SW480 (cell line): ENCODE measurements at regions not wholly inside any gene's neighbourhood (a gene's known extent, or its start where the extent isn't known, plus 50 kb on each side); places are given as distances from the start of the nearest gene placed in this dataset.
"Not testable (repeated sequence)": the region's sequence is repeated elsewhere in the genome, so short reads cannot be mapped to it uniquely, and the experiment has no call there.

Experiments
- DNase-seq: peaks from one replicate; pipeline ENCODE4 v3.0.0-alpha.2; 2016; ENCODE audit warnings: low spot score

DNA sequence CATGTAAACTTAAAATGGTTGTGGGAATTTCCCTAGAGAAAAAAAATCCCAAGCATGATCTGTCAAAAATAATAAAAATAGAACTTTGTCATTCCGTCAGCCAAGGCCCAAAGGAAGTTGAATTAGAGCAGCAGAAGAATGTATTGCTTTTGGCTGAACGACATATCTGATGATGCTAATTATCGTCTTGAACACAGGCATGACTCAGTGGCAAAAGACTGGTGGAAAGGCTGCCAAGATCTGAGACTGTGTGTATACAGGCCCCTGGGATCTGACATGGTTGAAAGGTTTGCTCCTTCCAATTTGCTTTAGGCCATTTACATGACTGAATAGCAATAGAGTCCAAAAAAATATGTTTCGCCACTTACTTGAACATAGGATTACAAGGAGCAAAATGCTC is 1057.1 kb upstream of the CRIM1 start:
- DNase-seq, result no peak

DNA sequence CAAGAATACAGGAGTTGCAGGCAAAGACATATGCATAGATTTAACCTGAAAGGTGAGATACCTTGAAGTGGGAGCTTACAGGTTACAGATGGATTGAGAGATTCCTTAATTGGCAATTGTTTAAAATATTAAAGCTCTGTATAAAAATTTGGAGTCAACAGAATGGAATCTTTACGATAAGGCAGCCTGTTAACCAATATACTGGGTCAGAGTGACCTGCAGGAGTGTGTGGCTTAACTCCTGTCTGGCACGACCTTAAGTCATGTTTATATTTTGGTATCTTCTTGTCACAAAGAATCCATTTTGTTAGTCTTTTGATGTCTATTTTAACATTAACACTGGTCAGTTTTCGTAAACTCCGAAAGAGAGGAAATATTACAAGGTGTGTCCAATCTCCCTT is 1058.2 kb upstream of the CRIM1 start:
- no peak for DNase-seq

DNA sequence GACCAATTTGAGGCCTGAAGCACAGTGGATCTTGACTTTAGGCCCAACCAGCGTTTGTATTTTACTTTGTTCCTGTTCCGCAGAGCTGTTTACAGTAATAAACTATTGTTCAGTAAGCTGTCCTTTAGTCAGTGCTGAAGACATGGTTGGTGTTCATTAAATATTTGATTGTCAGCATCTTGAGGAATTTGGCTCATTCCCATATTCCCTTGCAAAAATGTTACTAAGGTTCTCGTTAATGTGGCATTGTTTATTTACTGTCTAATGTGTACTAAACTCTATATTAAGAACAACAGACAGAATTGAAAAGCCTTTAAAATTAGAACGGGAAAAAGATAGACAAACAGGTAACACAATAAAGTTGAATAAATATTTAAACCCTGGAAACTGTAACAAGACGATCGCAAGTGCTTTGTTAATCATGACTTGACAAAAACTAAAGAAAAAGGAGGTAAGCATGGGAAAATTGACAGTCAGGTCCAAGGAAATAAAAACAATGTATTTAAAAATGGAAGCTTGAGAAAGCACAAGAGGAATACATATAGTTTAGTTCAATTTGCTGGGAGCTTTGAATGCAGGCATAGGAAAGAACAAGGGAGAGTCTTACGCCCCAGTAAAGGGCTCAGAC is 1060.8 kb upstream of the CRIM1 start:
- DNase-seq, result no peak

DNA sequence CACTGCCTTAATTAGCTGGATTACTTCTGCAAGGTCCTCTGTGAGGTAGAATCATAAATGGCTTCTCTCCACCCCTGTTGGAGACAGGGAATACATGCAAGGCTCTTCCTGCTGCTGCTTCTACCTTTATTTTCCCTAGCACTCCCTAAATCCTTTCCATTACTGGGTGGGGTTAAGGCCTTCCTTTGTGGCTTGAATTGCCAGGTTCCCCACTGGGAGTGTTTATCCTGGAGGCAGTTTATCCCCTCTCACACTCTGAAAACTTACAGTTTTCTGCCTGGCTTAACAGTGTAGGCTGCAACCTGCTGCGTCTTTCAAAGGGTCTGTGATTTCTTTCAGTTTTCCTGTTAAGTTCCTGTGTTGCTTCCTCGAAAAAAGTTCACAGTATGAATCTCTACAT is 1062.3 kb upstream of the CRIM1 start:
- DNase-seq, result no peak

DNA sequence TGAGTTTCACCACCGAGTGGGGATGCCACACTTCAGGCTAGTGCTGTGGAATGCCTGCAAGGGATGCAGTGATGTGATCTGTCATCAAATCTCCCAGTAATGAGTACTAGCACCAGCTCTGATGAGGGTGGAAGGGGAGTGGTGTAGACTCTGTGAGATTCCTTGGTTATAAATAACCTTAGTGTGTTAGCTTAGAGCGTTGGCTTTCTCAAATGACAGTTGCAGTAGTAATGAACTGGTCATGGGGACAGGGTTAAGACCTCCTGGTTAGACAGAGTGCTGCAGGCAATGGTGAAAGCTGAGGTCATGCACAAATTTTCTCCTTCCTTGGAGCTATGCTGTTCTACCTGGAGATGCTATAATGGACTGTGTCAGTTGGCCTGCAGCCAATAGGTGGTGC is 1063.4 kb upstream of the CRIM1 start:
- DNase-seq, result no peak

DNA sequence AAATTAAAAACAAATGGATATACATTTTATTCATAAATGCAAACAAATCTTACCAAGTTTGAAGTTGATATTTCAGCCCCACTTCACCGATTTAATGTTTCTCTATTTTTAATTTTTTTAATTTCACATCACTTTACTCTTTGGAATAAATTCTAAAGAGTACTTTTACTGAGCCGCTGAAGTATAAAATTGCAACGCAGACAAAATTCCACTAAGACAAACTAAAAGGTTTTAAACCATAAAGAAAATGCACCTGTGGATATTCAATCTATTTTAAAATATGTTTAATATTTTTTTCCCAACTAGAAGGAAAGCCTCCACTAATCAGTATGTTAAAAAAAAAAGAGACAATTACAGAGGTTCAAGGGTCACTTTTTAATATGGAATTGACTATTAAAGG is 1073.9 kb upstream of the CRIM1 start:
- no peak for DNase-seq

DNA sequence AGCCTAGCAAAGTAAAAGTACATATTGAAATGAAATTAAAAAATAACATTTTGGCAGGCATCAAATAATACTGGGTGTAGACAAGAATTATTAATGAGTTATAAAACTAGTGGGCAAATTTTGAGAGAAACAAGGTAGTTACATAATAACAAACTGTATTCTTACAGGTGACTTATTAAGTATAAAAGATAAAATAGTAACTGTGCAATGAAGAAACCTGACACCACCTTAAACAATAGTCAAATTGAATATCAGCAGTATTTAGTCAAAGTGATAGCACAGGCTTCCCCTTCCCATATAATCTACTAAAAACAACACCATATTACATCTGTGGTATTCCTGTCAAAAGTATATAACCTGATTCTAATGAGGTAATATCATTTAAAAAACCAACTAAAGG is 1099.8 kb upstream of the CRIM1 start:
- DNase-seq, result no peak

DNA sequence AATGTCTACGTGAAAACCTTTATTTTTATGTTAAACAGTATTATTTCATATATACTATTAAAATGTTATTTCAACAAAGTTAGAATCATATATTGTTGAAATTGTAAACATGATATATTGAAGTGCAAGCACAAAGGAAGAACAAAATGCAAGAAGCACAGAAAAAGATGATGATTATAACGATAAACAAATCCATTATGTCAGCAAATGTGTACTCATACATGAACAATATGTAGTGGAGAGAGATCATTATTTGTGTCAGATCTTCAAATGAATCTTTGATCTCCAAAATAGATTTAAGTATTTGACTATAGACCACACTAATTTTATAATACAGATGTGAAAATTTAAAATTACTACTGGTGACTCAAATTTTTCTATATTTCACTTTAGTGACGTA is 1104.4 kb upstream of the CRIM1 start:
- no peak for DNase-seq

DNA sequence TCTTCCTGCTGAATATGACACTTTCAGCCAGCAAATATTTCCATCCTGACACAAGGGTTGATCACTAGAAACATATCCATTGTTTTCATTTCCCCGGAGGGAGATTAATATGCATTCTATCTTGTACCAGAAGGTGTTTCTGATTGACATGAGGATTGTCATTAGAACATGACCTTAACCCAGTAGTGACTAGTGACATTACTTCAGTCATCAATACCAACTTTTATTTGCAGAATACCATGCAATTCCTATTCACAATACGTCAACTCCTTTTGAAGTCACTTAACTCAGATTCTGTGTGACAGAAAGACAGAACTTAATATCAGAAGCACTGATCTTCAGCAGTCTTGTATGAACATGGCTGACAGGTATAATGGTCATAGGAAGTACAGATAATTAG is 1108.9 kb upstream of the CRIM1 start:
- DNase-seq, result no peak

DNA sequence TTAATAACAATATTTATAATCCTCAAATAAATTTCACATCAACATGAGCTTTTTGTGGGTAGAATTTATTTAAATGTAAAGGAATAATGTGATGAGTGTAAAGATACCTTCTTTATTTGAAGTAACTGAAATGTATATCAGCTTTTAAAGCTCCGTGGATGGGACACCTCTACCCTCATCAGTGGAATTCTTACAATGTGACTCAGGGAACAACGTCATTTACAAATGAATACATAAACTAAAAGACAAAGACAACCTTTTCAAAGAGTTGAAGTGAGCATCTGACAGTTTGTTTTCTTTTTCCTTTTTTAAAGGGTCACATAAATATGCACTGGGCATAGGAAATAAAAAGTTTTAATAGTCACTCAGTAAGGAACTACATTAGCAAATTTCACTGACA is 1127.0 kb upstream of the CRIM1 start:
- no peak for DNase-seq

DNA sequence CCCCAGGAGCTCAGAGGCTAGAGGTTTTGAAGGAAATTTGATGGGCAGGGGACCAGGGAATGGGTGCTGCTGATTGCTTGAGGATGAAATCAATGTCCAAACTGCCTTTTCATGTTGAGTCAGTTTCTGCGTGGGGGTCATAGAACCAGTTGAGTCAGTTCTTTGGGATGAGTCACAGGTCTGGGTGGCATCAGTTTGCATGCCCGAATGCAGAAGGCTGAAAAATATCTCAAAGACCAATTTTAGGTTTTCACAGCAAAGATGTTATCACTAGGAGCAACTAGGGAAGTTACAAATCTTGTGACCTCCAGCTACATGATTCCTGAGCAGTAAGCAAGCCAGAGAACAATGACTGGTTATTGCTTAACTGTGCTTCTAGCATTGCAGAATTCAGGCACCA is 1135.1 kb upstream of the CRIM1 start:
- DNase-seq, result no peak

DNA sequence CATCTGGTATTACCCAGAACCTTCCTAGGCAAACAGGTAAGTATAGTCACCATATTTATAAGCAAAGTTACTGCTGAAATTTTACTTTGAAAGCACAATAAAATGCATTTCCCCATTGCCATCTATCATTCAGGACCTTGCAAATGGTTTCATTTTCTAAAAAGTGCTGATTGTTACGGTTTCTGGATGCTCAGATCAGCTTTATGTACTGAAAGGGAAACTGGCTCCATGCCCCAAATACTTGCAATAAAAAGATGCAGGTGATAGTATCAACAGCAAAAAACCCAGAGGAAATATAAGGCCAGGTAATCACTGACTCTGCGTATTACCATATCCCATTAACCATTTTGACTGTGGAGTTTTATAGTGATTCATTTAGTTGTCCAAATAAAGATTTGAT is 1150.7 kb upstream of the CRIM1 start:
- DNase-seq, result no peak

DNA sequence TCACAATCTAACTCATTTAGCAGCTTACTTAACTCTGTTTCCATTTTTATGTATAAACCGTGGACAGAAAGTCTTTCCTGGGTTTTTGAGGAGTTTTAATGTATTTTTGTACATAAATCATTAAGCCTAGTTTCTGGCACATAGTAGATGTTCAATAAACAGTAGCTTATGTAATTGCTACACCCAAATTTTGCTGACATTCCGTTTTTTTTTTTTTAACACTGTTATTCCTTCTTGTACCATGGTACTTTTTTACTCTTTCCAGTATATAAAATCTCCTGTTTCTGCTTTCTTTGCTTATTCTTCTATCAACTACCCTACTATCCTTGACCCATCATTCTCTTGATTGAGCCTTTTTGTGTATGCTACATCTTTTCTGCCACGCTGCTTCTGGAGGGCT is 1151.3 kb upstream of the CRIM1 start:
- DNase-seq, result no peak

DNA sequence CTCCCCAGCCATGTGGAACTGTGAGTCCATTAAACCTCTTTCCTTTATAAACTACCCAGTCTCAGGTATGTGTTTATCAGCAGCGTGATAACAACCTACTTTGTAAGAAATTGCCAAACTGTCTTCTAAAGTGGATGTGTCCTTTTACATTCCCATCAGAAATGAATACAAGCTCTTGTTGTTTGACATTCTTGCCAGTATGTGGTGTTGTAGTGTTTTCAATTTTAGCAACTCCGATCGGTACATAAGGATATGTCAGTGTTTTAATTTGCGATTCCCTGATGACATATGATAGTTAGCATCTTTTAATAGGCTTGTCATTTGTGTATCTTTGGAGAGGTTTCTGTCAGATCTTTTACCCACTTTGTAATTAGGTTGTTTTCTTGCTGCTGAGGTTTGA is 1156.3 kb upstream of the CRIM1 start:
- DNase-seq, result peak; percentile 17

DNA sequence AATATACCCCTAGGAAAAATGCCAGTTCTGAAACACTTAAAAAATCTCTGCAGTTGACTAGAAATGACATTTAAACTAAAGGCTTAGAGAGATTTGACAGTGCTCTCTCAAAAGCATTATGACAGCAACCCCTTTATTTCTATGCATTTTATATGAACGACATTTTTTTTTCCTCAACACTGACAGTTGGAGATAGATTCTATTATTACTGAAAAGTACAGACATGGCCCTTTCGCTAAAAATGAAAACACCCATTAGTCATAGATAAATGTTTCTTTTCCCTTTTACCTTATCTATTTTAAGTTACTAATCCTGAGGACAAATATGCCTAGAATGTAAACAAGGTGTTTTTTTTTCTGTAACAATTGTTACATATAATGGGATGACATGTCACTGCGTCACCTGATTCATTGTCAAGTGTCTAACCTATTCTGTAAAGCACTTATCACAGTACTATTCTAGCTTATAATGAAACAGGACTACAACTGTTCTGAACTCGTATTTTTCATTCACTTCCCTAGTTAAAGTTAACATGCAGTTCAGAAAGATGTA is 1169.6 kb upstream of the CRIM1 start:
- no peak for DNase-seq

DNA sequence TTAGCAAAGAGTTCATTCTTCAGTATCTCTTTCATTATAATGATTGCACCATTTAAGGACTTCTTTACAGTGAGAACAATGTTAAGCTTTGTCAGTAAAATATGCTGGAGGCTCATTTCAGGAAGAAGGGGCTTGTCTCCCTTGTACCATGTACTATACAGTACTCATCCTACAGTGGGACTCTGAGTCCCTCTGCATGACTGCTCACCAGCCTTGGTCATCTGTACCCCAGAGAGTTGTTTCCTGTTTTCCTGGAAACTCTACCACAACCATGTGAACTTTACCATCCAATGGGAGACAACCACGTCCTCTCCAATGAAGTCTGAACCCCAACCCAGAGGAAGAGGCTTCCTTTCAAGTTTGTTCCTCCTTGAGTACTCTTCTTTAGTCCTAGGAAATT is 1171.1 kb upstream of the CRIM1 start:
- no peak for DNase-seq

DNA sequence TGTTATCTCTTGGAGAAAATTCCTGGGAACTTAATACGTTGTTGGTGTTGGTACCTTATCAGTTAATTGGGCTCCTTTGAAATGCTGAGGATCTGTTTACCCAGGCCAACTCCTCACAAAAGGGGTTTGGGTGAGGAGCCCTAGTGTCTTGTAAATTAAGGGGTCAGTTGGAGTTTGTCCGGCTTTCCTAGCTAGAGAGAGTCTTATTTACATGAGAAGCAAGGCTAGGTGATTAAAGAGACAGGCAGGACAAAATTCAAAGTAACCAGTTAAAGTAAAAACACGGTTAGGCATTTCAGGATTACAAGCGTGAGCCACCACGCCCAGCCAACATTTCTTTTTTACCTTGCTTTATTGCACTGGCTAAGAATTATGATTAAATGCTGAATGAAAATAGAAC is 1178.9 kb upstream of the CRIM1 start:
- DNase-seq, result not testable (repeated sequence)

DNA sequence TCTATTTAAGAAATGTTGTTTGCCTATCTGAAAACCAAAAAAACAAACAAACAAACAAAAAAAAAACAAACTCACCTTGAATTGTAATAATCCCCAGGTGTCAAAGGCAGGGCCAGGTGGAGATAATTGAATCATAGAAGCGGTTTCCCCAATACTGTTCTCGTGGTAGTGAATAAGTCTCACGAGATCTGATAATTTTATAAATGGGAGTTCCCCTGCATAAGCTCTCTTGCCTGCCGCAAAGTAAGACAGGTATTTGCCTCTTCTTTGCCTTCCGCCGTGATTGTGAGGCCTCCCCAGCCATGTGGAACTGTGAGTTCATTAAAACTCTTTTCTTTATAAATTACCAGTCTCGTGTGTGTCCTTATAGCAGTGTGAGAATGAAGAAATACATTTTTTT is 1180.7 kb upstream of the CRIM1 start:
- DNase-seq, result no peak

DNA sequence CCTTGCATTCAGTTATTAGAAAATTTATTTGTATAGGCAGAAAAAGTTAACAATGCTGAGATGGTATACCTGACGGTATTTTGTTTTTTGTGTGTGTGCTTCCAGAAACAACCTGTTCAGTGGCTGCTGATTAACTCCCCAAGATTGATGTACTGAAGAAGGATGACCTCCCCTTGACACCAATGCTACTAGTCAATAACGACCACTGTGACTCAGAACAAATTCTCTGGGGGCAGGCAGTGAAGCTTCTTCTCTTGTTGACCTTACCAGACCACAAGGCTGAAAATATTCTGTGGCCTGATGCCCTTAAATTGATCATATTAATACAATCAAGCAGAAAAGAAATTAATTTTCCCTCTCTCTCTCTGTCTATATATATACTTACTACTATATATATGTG is 1182.9 kb upstream of the CRIM1 start:
- DNase-seq, result no peak

DNA sequence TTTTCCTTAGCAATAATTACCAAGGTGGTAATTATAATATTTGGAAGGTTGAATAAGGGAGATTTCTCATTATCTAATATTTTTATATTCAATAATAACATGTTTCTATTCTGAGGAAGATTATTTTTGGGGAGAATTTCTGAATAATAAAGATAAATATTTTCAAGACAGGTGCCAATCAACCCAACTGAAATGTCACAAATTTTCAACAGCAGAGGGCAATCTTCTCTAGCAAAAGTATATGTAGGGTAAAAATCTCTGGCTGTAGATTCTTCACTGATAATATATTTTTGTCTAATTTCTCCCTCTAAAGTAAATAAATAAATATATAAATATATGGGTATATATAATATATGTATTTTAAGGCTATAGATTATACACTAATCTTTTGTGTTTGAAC is 1187.2 kb upstream of the CRIM1 start:
- no peak for DNase-seq

DNA sequence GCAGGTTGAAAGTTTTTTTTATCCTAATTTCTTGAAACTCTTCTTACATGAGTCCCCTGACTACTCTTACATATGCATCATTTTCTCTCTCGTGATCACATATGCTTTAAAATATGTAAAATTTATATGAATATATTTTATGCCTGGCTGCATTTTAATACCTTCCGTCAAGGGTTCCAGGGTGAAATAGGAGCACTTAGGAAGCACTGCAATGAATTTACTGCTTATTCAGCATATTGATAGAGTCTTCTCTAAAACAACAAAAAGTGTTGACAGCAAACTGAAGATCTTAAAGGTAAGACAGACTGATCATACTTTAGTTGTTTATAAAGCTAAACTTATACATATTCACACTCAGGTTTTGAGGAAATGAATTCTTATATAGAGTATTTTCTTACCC is 1191.6 kb upstream of the CRIM1 start:
- no peak for DNase-seq

DNA sequence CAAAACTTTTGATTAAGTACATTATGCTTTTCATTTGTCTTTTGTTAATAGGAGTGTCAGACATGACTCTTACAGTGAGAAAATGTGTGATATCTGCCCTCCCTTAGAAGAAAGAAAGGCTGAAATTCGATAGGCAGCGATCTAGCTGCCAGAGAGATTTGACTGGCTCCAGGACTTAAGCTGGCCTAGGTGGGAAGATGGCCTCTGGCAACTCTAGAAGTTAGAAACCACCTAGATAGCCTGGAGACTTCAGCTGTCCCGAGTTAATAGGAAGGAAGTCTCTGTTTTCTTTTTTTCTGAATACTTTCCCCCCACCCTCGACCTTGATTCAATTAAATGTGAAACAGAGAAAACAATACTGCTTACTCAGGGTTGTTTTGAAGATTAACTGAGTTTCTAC is 1194.7 kb upstream of the CRIM1 start:
- no peak for DNase-seq

DNA sequence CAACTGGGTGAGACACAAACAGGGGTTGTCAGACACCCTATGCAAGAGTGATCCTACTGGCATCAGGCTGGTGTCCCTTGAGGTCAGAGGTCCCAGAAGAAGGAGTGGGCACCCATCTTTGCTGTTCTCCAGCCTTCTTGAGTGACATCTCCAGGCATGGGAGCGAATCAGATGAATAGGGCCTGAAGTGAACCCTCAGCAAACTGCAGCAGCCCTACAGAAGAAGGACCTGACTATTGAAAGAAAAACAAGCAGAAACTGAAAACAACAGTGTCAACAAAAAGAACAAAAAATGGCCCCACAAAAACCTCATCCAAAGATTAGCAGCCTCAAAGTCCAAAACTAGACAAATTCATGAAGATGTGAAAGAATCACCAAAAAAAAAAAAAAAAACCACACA is 1229.7 kb upstream of the CRIM1 start:
- no peak for DNase-seq

DNA sequence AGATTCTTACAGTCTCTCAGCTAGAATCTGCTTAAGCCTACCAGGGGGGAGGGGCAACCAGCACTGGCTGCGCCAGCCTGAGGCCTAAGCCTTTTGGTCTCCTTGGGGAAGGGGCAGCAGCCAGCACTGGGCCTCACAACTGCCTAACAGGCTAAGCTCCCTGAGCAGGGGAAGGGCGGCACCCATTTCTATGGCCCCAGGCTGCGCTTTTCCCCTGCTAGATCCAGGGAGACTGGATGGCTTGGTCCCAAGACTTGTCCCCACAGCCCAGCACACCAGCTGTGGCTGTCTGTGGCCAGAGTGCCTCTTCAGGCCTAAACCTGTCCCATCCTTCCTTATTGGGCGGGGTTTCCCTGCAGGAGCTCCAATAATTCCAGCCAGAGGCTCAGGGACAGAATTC is 1230.3 kb upstream of the CRIM1 start:
- DNase-seq, result no peak

DNA sequence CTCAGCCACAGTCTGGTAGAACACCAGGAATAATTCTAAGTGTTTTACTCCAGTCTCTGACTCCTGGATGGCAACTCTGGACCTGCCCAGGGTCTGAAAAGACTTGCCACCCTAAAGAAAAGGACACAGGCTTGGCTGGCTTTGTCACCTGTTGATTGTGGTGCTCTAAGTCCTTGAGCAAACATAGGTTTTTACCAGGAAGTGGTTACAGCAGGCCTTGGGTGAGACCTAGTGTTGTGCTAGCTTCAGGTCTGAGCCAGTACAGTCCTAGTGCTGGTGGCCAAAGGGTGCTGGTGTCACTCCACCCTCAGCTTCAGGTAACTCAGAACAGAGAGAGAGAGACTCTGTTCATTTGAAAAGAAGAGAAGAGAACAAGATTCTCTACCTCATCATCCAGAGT is 1239.4 kb upstream of the CRIM1 start:
- no peak for DNase-seq
